NCI-H2227 (cell line): ENCODE measurements at regions not wholly inside any gene's neighbourhood (a gene's known extent, or its start where the extent isn't known, plus 50 kb on each side); places are given as distances from the start of the nearest gene placed in this dataset.
A peak's percentile ranks its signal among the peaks of the same experiment; 100 is the strongest.

Experiments used
- DNase-seq: peaks from one replicate; lab custom pipeline; 2025; ENCODE audit not compliant: unreplicated experiment; lab: John Stamatoyannopoulos, UW

DNA sequence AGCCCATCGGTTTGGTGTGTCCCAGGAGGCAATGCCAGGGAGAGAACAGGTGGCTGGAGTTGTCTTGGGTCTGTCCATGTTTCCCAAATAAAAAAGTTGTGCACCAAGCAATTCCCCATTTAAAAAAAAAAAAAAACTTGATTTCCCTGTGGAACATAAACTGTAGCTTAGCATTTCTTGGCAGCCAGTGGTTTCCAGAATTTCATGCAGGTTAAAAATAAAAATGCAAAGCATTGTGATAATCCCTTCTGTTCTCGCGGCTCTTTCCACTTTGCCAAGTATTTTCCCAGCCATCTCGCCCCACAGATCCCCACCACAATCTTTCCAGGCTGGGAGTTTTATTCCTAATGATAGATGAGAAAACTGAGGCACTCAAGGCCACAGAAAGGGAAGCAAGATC lies 51.4 kb upstream of the MSX1 start:
- no peak for DNase-seq

GRCh38 chr4:4805887-4806286 lies 53.6 kb upstream of the MSX1 start:
- peak; percentile 6 for DNase-seq

DNA sequence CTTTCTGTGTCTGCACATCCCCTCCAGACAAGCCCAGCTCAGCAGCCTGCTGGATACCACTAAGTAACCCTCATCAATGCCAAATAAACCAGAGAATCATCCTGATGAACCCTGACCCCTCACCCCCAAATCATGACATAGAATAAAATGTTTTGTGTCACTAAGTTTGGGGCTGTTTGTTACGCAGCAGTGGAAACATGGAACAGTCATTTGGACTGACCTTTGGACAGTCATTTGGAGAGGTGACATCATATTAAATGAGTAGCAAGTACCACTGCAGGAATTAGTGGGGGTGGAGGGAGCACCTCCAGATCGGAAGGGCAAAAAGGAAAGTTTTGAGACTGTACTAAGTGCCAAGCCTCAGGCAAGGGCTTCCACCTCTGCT lies 55.6 kb upstream of the MSX1 start:
- DNase-seq = no peak

DNA sequence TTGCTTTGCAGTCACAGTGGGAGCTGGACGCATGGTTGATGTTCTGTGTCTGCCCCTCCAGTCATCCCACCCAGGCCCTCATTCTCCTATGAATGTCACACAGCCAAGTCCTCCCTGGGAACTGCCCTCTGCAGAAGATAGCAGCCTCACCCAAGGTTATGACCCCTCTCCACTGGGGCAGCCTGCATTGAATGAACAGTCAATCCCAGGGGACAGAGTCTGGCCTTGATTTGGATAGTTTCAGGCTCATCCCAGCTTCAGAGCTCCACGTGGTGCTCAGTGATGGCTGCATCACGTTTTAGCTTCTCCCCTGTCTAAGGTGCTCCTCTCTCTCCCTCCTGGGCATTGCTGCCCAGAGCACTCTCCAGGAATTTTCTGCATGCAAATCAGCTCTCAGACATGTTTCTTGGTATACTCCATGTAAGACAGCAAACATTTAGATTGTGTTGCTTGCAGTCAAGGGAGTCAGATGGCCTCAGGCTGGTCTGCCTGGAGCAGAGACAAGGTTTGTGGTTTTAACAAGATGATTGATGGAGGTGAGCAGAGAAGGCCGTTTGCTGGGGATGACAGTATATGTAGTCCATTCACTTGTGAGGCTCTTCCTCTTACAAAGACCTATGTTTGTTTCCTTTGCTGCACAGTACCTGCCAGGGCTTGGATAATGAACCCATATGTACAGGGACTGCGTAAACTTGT lies 56.1 kb upstream of the MSX1 start:
- no peak for DNase-seq

DNA sequence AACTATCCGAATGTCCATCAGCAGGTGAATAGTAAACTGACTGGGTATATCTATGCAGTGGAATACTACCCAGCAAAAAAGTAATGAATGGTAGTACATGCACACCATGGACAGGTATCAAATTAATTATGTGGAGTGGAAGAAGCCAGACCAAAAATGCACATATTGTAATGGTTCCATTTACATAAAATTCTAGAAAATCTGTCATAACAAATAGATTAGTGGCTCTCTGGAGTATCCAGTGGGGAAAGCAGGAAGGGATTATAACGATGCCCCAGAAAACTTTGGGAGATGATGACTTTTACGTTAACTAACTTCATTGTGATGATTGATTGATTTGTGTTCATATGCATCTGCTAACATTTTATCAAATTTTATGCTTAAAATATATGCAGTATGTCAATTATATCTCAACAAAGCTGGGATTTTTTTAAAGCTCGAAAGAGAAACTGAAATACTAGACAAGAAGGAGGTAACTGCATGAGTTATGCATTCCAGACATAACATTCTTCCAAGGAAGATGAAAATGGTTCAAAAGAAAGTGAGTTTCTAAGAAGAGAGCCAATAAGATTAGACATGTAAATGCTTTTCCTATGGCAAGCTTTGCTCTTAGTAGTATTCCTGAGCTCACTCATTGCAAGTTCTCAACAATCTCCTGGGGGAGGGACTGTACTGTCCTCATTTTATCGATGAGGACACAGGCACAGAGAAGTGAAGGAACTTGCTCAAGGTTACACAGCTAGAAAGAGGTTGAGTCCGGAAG lies 58.6 kb upstream of the MSX1 start:
- no peak for DNase-seq

GRCh38 chr4:4794421-4794820 lies 65.0 kb upstream of the MSX1 start:
- DNase-seq = no peak

- no peak for DNase-seq
These were observed 67.0 kb upstream of the MSX1 start for GRCh38 chr4:4792466-4792865.

DNA sequence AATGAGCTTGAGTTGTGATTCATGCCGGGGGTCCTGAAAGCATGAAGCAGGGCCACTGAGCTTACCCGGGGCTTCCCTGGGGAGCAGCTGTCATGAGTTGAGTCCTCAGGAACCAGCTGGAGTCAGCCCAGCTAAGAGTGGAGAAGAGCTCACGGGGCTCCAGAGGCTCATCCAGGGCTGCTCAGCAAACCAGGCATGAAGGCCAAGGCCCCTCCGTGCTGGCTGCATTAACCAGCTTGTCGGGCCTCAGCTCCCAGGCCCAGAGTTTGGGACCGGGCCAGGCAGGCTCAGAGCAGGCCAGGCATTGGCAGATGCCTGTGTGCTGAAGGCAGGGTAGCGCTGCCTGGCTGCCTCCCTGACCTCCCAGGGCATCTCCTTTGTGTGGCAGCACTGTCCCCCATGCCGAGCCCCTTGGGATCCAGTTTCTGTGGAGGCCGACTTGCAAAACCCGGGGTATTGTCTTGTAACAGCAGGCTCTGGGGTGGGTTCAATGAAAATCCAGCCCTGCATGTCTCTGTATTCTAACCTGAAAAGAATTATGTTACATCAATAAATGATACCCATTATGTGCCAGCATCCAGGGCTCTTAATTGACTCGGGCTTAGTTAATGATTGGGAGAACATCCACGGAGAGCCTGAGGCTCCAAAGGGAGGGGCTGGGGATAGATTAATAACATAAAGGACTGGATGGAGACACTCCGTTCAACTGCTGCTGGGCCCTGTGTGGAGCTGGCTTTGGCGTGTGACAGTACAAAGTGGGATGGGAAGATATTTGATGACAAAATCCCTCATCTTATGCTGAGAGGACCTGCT lies 68.0 kb upstream of the MSX1 start:
- DNase-seq = no peak

- DNase-seq = no peak
These were observed 70.0 kb upstream of the MSX1 start for GRCh38 chr4:4789462-4789861.

DNA sequence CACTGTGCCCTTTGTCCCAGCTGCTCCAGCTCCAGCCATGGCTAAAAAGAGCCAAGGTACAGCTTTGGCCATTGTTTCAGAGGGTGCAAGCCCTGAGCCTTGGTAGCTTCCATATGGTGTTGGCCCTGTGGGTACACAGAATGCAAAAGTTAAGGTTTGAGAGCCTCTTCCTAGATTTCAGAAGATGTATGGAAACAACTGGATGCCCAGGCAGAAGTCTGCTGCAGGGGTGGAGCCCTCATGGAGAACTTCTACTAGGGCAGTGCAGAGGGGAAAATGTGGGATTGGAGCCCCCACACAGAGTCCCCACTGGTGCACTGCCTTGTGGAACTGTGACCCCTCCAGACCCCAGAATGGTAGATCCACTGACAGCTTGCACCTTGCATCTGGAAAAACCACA lies 70.9 kb upstream of the MSX1 start:
- no peak for DNase-seq

DNA sequence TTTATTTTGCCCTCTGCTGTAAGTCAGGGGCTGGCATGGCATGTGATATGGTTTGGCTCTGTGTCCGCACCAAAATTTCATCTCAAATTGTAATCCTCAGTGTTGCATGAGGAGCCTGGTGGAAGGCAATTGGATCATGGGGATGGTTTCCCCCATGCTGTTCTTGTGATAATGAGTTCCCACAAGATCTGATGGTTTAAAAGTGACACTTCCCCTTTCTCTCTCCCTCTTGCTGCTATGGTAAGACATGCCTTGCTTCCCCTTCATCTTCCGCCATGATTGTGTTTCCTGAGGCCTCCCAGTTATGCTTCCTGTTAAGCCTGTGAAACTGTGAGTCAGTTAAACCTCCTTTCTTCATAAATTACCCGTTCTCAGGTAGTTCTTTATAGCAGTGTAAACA lies 72.0 kb upstream of the MSX1 start:
- no peak for DNase-seq

DNA sequence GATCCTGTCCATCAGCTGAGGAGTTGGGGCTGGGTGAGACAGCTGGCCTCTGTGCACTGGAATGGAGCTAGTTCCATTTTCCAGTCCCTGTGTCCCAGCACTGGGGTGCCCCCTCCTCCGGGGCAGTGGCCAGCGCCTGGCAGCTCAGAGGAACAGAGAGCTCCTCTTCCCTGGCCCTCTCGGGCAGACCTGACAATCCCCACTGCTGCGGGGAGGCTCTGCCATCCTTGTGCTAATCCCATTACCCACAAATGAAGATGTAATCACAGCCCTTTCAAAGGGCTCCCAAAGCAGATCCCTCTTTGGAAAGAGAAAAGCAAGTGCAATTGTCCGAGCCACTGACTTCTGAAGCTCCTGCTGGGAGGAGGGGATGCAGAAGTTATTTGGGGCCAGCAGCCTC lies 75.1 kb upstream of the MSX1 start:
- DNase-seq = no peak

GRCh38 chr4:4783847-4784246 lies 75.6 kb upstream of the MSX1 start:
- DNase-seq = no peak

DNA sequence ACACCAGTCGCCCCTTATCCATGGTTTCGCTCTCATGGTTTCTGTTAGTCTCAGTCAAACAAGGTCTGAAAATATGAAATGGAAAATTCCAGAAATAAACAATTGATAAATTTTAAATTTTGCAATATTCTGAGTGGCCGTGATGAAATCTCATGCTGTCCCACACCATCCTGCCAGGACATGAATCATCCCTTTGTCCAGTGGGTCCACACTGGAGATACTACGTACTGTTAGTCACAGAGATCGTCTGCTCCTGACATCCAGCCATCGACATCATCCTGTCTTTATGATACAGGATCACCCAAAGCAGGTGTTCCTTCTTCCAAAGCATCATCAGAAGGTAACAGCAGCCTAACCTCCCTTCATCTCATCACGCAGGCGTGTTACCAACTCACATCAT lies 76.5 kb upstream of the MSX1 start:
- DNase-seq = no peak

- DNase-seq = no peak
These were observed 77.3 kb upstream of the MSX1 start for GRCh38 chr4:4781936-4782707.

DNA sequence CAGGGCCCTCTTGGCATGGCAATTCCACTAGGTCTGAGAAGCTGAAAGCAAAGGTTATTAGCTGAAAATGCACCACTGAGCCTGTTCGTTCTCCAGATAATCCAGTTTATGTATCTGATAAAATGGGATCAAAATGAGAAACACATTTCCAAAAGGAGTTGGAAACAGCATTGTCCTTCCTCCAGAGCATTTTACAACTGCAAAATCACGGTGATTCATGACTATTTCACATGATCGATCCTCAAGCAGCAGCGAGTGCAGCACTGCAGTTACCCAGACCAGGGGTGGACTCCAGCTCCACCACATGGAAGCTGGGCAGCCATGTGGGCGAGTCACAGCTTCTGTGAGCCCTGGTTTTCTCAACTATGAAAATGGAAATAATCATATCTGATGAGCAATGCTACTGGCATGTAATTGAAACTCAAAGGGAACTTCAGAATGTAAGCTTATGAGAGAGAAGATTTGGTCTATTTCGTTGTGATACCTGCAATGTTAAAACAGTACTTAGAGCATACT lies 78.7 kb upstream of the MSX1 start:
- DNase-seq = no peak

DNA sequence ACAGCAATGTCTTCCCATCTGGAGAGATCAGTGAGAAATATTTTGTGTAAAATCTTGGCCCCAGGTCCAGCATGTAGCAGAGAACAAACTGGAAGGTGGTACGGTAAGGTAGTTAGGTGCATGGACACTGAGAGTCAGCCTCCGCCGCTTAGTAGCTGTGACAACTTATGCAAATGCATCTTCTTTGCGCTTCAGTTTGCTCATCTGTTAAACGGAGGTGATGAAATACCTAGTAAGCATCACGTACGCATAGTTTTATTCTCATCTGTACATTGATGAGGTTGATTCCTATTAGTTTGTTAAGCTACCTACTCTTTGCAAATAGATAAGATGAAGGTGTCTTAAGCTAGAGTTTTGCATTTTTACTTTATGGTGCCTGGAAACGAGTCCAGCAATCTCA lies 80.0 kb upstream of the MSX1 start:
- DNase-seq = no peak

DNA sequence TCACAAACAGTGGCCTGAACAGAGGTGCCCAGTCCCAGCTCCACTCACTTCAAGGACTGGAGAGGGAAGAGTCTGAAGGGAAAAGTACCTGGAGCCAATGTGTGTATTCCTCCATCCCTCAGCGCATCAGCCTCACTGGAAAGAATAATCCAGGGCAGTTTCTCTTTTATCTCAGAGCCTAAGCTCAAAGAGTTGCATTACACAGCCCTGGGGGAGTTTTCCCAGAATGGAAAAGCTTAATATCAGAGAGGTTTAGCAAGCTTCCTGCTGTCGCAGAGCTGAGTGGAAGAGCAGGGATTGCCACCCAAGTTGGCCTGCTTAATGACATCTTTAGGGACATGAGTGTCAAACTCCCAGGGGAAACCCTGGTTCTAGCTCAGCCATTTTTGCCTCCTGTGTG lies 80.4 kb upstream of the MSX1 start:
- no peak for DNase-seq

GRCh38 chr4:4778554-4778953 lies 80.9 kb upstream of the MSX1 start:
- DNase-seq = no peak

GRCh38 chr4:4776934-4777333 lies 82.5 kb upstream of the MSX1 start:
- no peak for DNase-seq

GRCh38 chr4:4776335-4776734 lies 83.1 kb upstream of the MSX1 start:
- no peak for DNase-seq
